ENCODE measurements at regions not wholly inside any gene's neighbourhood (a gene's known extent, or its start where the extent isn't known, plus 50 kb on each side); places are given as distances from the start of the nearest gene placed in this dataset.

DNA sequence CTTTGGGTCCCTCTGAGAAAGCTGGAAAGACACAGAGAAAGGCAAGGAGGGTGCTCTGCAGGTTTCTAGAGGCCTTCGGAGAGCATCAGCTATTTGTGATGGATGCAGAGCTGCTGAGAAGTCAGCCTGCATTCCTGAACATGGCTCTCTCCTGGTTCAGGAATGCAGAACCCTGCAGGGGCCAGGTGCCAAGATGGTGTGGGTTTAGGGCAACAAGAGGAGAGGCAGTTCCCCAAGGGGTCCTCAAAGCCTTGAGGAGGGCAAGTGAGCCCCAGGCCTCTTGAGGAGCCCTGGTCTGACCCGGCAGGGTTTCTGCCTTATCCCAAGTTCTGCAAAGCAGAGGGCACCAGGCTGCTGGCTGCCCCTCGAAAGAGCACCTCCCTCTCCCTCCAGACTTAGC lies 93.3 kb downstream of the HS1BP3 start:
- TF ChIP-seq MAFK (IDR thresholded peaks at IDR 0.05; ENCODE audit: low read depth, low read length) (no peak), RAD21 (IDR thresholded peaks at IDR 0.05; ENCODE audit: low read length) (no peak), FOS (IDR thresholded peaks at IDR 0.05; ENCODE audit: low read depth, low read length) (no peak), CEBPB (IDR thresholded peaks at IDR 0.05; ENCODE audit: low read depth, low read length) (no peak), RCOR1 (IDR thresholded peaks at IDR 0.05; ENCODE audit: insufficient replicate concordance, low read length) (no peak), SMC3 (IDR thresholded peaks at IDR 0.05; ENCODE audit: low read depth, low read length) (no peak), MAZ (IDR thresholded peaks at IDR 0.05; ENCODE audit: borderline replicate concordance, low read depth, low read length) (no peak), CHD1 (IDR thresholded peaks at IDR 0.05; ENCODE audit: low read depth, low read length) (no peak), POLR2A (IDR thresholded peaks at IDR 0.05; ENCODE audit: low read depth, low read length) (no peak), NFE2L2 (IDR thresholded peaks at IDR 0.05; ENCODE audit: low read depth, low read length) (no peak), MXI1 (IDR thresholded peaks at IDR 0.05; ENCODE audit: borderline replicate concordance, low read depth, low read length) (no peak), RFX5 (IDR thresholded peaks at IDR 0.05; ENCODE audit: low read depth, low read length) (no peak), BHLHE40 (IDR thresholded peaks at IDR 0.05; ENCODE audit: low read depth, low read length) (no peak)
- TF ChIP-seq, protein P1, sequence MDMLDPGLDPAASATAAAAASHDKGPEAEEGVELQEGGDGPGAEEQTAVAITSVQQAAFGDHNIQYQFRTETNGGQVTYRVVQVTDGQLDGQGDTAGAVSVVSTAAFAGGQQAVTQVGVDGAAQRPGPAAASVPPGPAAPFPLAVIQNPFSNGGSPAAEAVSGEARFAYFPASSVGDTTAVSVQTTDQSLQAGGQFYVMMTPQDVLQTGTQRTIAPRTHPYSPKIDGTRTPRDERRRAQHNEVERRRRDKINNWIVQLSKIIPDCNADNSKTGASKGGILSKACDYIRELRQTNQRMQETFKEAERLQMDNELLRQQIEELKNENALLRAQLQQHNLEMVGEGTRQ (IDR thresholded peaks at IDR 0.05; ENCODE audit: low read depth, low read length), result no peak
- TF ChIP-seq, protein P2, sequence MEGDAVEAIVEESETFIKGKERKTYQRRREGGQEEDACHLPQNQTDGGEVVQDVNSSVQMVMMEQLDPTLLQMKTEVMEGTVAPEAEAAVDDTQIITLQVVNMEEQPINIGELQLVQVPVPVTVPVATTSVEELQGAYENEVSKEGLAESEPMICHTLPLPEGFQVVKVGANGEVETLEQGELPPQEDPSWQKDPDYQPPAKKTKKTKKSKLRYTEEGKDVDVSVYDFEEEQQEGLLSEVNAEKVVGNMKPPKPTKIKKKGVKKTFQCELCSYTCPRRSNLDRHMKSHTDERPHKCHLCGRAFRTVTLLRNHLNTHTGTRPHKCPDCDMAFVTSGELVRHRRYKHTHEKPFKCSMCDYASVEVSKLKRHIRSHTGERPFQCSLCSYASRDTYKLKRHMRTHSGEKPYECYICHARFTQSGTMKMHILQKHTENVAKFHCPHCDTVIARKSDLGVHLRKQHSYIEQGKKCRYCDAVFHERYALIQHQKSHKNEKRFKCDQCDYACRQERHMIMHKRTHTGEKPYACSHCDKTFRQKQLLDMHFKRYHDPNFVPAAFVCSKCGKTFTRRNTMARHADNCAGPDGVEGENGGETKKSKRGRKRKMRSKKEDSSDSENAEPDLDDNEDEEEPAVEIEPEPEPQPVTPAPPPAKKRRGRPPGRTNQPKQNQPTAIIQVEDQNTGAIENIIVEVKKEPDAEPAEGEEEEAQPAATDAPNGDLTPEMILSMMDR (conservative IDR thresholded peaks at IDR 0.05; ENCODE audit: low read depth, low read length), result no peak
- TF ChIP-seq, protein P3, sequence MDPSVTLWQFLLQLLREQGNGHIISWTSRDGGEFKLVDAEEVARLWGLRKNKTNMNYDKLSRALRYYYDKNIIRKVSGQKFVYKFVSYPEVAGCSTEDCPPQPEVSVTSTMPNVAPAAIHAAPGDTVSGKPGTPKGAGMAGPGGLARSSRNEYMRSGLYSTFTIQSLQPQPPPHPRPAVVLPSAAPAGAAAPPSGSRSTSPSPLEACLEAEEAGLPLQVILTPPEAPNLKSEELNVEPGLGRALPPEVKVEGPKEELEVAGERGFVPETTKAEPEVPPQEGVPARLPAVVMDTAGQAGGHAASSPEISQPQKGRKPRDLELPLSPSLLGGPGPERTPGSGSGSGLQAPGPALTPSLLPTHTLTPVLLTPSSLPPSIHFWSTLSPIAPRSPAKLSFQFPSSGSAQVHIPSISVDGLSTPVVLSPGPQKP (IDR thresholded peaks at IDR 0.05; ENCODE audit: borderline replicate concordance, low read depth, low read length), result no peak
- WGBS, 2 experiments (ENCODE audit: extremely low coverage in 2 of 2, insufficient read length in 1 of 2), result 60% methylated on average over 1 of the region's 3 CpGs; no CpG with 5 or more reads in 1 of the 2 experiments
- Histone ChIP-seq H3K36me3 (ENCODE audit: control insufficient read depth, insufficient read depth, low read length) (no peaks in the 10 kb centered on the region), H3K4me2 (ENCODE audit: low read depth, low read length) (no peak overlapping the region), H2BK120ac (ENCODE audit: low read depth, low read length) (no peak overlapping the region), H2AFZ (replicated peaks; ENCODE audit: low read length, poor library complexity) (no peak overlapping the region), H3K9me1 (ENCODE audit: insufficient read depth, low read length) (peaks cover 7% of the 10 kb centered on the region), H2AK5ac (ENCODE audit: low read depth, low read length) (no peak overlapping the region), H3K4me3 (ENCODE audit: insufficient read depth, low read depth, low read length) (no peak overlapping the region), H3K14ac (replicated peaks; ENCODE audit: low read depth, low read length) (no peak overlapping the region), H3K18ac (ENCODE audit: low read depth, low read length) (no peak overlapping the region), H2BK15ac (ENCODE audit: low read depth, low read length) (no peak overlapping the region), H3K9me3 (ENCODE audit: control insufficient read depth, insufficient read depth, low read length) (no peaks in the 10 kb centered on the region), H3K79me1 (ENCODE audit: low read depth in 1 of 2, low read length in 2 of 2) (no peaks in the 10 kb centered on the region), H3K9ac (ENCODE audit: low read depth, low read length) (no peak overlapping the region), H3K4ac (ENCODE audit: low read depth, low read length) (no peak overlapping the region), H4K8ac (ENCODE audit: low read depth in 2 of 2, low read length in 2 of 2) (no peak overlapping the region), H4K20me1 (ENCODE audit: insufficient read depth, low read length) (no peaks in the 10 kb centered on the region; the same call in 1 of the 2 replicates), H4K5ac (ENCODE audit: low read depth, low read length) (no peak overlapping the region), H3K27me3 (ENCODE audit: control insufficient read depth, insufficient read depth, low read length) (no peaks in the 10 kb centered on the region), H3K4me1 (ENCODE audit: control insufficient read depth, insufficient read depth, low read length) (peaks cover 13% of the 10 kb centered on the region), H2BK5ac (ENCODE audit: low read depth, low read length, poor library complexity, severe bottlenecking) (no peak overlapping the region), H2BK20ac (ENCODE audit: low read depth, low read length) (no peak overlapping the region), H3K27ac (ENCODE audit: insufficient read depth, low read length) (no peak overlapping the region), H3K56ac (ENCODE audit: extremely low read depth, insufficient read depth, low read length) (no peak overlapping the region), H4K91ac (ENCODE audit: insufficient read depth, low read depth, low read length) (no peak overlapping the region), H2AK9ac (replicated peaks; ENCODE audit: low read depth, low read length, poor library complexity) (no peak overlapping the region), H3K23ac (ENCODE audit: low read depth, low read length) (no peak overlapping the region)
- in situ Hi-C loops (cut with MboI; ENCODE audit: low sequenced_read_pairs) (no loop called here), dilution Hi-C loops (cut with HindIII; ENCODE audit: low sequenced_read_pairs, unreplicated experiment) (no loop called here), intact Hi-C loops (cut with micrococcal nuclease) (no loop called here)
- DNase-seq (no peak), ATAC-seq (ENCODE audit: low read depth) (no peak)
- ChIA-PET POLR2A (ENCODE audit: unreplicated experiment) (no interaction called here), CTCF (interaction anchor here (1.4 kb wide), 1 partner anchor 20 kb away, joined by 3 read pairs; no protein-coding TSS in a partner anchor)
- no TSS peak for BruUV-seq (replicated peaks)
